ENCODE measurements at regions not wholly inside any gene's neighbourhood (a gene's known extent, or its start where the extent isn't known, plus 50 kb on each side); places are given as distances from the start of the nearest gene placed in this dataset.

GRCh38 chr3:65193531-65193930 is 505.7 kb upstream of the ADAMTS9 start:
- no peak for FAIRE-seq

DNA sequence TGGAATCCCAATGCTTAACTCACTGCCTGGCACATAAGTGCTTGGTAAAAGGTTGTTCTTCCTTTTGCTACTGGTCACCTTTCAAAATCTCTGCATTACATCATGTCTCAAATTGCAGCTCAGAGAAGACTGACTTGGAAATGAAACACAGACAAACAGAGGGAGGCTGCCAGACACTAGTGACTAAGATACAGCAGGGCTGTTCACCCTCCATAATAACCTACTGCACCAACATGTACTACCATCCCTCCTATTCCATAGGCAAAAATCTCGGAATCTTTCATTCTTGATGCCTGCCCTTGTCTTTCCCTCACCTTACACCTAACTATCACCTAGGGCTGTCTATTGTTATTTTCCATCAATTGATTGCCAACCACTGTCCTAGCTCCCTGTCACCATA is 502.3 kb upstream of the ADAMTS9 start:
- DNase-seq (ENCODE audit: insufficient read length, low spot score) (no peak), FAIRE-seq (no peak)
- TF ChIP-seq CTCF (IDR thresholded peaks at IDR 0.05; ENCODE audit: insufficient read depth, missing control alignments), result no peak

More at GRCh38 chr3:65193531-65193930, 505.7 kb upstream of the ADAMTS9 start:
- no peak for TF ChIP-seq CTCF (IDR thresholded peaks at IDR 0.05; ENCODE audit: insufficient read depth, missing control alignments)
- DNase-seq (ENCODE audit: insufficient read length, low spot score), result no peak

- TF ChIP-seq CTCF (IDR thresholded peaks at IDR 0.05; ENCODE audit: insufficient read depth, missing control alignments), result no peak
- FAIRE-seq (no peak), DNase-seq (ENCODE audit: insufficient read length, low spot score) (no peak)
Measured at GRCh38 chr3:65186268-65186667, 498.5 kb upstream of the ADAMTS9 start.

- no peak for TF ChIP-seq CTCF (IDR thresholded peaks at IDR 0.05; ENCODE audit: insufficient read depth, missing control alignments)
- FAIRE-seq, result no peak
- no peak for DNase-seq (ENCODE audit: insufficient read length, low spot score)
Measured at GRCh38 chr3:65182682-65183081, 494.9 kb upstream of the ADAMTS9 start.

- DNase-seq (ENCODE audit: insufficient read length, low spot score) (no peak), FAIRE-seq (no peak)
- TF ChIP-seq CTCF (IDR thresholded peaks at IDR 0.05; ENCODE audit: insufficient read depth, missing control alignments), result no peak
Measured at GRCh38 chr3:65182085-65182484, 494.3 kb upstream of the ADAMTS9 start.

DNA sequence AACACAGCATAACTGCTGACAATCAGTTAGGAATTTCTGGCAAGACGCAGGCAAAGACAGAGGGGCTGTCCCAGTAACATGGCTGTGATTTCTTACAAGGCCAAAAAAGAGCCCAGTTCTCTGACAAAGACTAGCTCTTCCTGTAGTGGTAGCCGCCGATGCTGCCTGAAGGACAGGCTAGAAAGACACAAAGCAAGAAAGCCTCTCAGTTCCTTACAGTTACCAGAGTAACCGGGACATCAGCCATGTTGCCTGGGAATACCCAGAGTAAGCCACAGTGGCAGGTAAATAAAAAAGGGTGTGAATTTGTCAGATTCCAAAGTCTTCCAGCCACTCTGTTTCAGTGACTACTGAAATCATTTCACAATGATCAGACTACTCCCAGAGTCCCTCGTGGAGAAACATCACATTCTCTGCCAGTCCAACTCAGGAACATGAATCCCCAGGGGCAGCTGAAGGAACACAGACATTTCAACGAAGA is 493.6 kb upstream of the ADAMTS9 start:
- DNase-seq (ENCODE audit: insufficient read length, low spot score), result no peak
- no peak for FAIRE-seq
- TF ChIP-seq CTCF (IDR thresholded peaks at IDR 0.05; ENCODE audit: insufficient read depth, missing control alignments), result no peak

- FAIRE-seq, result no peak
- no peak for DNase-seq (ENCODE audit: insufficient read length, low spot score)
- no peak for TF ChIP-seq CTCF (IDR thresholded peaks at IDR 0.05; ENCODE audit: insufficient read depth, missing control alignments)
Measured at GRCh38 chr3:65178703-65179102, 490.9 kb upstream of the ADAMTS9 start.

Measured in D721Med (cell line).